Eye (tissue), 1 donor: ENCODE measurements at regions not wholly inside any gene's neighbourhood (a gene's known extent, or its start where the extent isn't known, plus 50 kb on each side); places are given as distances from the start of the nearest gene placed in this dataset.
"Not testable (repeated sequence)": the region's sequence is repeated elsewhere in the genome, so short reads cannot be mapped to it uniquely, and the experiment has no call there.

Source experiments
- DNase-seq: peaks from one replicate; pipeline ENCODE4 v3.0.0-alpha.2; 2015

DNA sequence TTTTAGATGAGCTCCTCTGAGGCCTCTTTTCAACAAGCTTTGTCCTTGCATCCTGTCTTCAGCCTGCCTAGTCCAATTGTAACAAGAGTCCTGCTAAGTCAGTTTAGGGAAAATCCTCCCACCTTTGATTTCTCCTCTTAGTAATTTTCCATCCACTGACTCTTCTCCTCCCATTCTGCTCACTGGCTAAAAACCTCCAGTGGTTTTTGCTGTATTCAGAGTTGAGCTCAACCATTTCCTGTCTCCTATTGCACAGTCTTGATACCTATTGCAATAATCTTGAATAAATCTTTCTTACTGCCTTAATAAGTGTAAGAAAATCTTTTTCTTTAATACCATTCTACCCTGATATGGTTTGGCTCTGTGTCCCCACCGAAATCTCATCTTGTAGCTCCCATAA lies 117.8 kb upstream of the ENPP6 start:
- no peak for DNase-seq

- not testable (repeated sequence) for DNase-seq
These were observed 115.8 kb upstream of the ENPP6 start for GRCh38 chr4:184333446-184333845.

GRCh38 chr4:184331268-184331995 lies 113.8 kb upstream of the ENPP6 start:
- no peak for DNase-seq

GRCh38 chr4:184330517-184331094 lies 112.9 kb upstream of the ENPP6 start:
- not testable (repeated sequence) for DNase-seq

DNA sequence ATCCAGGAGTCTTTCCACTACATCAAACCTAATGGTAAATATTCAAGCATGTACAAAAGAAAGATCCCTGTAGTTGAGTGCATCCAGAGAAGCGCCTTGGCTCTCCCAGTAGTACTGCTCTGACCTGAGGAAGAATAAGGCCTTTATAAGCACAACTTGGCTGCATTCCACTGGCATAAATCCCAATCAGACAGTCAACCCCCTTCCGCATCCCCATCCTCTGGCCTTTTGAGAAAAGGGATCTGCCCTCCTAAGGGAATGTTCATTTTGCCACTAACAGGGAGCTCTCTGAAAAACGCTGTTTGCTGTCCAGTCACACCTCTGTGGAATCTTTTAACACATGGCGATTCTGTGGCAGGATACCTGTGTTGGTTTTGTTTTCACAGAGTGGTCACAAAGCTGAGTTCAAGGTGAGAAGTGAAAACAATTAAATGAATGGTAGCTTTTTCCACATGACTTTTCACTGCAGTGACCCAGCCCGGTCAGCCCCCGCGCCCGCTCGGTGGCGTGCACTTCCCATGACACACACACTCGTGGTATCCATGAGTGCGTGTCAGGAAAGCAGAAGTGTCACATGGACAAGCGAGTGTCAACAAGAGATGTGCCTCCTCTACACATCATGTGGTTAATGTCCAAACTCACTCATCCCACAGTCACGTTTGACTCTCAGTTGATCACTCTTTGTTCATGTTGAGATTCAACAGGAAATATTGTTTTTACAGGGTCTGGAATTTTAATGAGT lies 112.2 kb upstream of the ENPP6 start:
- DNase-seq = no peak

DNA sequence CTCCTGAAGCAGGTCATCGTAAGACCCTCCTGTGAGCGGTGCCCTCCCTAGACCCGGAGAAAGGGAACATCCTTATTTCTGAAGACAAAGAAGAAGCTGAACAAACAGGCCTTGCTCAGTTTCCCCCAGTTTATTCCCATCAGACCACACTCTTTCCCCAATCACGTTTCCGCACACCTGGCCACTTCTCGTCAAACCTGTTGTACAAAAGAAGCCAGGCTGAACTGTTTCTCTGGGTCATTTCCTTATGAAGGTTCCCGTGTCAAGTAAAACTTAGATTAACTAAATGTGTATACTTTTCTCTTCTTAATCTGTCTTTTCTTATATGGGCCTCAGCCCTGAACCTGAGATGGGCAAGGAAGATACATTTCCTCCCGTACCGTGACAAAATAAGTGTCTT lies 111.6 kb upstream of the ENPP6 start:
- no peak for DNase-seq

DNA sequence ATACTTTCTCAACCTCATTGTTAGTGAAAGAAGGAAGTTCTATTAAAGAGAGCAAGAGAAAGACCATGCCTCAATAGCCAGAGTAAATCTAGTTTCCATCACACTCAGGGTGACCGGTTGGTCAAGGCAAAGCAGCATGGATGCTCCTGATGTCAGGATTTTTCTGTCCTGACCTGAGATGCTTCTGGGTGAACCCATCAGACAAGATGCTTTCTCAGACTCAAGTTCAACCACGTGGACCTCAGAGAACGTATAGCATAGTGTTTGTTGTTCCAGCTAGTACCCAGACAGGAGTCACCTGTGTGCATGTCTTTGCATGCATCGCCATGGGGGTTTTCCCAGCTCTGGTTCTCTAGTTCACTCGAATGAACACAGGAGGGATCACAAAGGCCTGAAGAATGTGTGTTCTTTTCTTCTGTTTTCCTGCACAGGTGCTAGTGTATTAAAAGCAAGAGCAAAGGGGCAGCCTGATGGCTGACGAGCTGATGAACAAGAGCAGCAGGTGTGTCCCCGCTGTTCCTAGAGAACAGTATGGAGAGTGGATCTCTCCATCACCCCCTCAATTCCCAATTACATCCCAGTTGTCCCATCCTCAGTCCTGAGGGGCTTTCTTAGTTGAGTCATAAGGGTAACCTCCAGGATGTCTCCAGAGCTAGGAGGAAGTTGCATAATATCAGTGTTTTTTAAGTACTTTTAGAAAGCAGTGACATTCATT lies 110.5 kb upstream of the ENPP6 start:
- no peak for DNase-seq

DNA sequence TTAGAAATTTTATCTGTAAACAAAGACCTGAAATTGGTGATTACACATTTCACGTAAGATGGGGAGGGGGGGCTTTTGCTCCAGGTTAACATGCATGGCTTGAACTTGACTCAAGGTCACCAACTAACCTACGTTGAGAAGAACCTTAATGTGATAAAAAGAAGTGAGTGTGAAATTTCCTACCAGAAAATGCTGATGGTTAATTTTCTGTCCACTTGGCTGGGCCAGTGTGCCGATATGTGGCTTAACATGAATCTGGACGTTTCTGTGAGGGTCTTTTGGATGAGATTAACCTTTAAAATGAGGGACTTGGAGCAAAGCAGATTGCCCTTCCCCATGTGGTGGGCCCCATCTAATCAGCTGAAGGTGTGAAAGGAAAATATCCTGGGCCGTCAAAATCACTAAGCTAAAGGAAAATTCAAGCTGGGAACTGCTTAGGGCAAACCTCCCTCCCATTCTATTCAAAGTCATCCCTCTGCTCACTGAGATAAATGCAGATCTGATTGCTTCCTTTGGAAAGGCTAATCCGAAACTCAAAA lies 107.3 kb upstream of the ENPP6 start:
- DNase-seq = no peak

GRCh38 chr4:184322328-184323025 lies 104.8 kb upstream of the ENPP6 start:
- no peak for DNase-seq

GRCh38 chr4:184320631-184321030 lies 103.0 kb upstream of the ENPP6 start:
- peak; percentile 90 for DNase-seq

DNA sequence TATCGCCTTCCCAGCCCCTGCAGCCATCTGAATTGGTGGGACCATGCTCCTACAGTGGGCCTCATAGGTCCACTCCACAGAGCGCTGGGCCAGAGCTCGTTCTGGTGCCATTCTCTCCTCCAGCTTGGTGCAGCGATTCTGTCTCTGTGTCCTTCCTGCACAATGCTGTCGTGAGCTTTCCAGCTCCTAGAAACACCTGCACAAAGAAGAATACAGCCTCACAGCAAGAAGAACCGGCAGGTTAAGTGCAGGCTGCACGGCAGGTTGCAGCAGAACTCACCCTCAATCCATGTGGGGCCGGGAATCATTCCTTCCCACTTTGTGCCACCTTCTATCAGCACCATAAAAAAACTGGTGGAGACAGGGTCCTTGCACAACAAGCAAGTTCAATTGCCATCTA lies 101.2 kb upstream of the ENPP6 start:
- DNase-seq = no peak

DNA sequence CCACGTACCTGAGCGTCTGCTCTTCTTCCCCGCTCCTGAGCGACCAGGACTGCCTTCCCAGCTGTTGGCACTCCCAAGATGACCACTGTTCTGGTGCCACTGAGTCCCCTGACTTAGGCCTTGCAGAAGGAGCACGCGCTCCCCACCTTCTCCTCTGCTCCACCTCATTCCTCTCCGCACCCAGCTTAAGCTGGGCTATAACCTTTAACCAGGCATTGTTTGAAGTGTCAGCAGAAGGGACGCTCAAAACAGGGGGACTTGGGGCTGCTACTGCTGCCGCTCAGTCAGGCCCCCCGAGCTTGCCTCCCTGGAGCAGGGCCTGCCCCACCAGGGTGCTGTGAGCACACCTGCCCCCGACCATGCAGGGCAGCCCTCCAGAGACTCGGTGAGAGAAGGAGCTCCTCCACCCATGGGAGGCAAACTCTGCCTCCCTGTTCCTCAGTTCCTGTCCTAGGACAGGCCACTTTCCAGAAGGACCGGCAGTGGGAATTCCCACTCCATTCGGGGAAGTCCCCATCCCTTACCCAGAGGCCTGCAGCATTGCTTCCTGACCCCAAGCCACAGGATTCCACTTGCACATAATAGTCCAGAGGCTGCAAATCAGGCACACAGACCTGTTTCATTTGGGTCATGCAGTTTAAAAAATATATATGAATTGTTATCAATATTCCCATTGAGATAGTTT lies 99.7 kb upstream of the ENPP6 start:
- DNase-seq = no peak

DNA sequence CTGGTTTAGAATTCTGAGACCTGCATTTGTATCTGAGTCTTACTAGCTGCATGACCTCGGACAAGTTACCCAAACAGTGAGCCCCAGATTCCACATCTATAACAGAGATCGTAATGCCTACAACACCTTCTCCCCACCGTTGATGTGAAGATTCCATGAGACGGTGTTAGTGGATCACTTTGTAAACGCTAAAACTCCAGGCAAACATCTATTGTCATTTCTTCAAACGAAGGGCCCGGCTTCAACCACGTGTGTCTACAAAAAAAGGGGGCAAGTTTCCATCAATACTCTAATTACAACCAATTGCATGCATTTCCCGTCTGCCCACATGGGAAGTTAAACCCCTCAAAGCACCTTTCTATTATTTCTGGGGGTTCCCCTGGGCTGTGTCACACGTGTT lies 99.1 kb upstream of the ENPP6 start:
- DNase-seq = no peak

DNA sequence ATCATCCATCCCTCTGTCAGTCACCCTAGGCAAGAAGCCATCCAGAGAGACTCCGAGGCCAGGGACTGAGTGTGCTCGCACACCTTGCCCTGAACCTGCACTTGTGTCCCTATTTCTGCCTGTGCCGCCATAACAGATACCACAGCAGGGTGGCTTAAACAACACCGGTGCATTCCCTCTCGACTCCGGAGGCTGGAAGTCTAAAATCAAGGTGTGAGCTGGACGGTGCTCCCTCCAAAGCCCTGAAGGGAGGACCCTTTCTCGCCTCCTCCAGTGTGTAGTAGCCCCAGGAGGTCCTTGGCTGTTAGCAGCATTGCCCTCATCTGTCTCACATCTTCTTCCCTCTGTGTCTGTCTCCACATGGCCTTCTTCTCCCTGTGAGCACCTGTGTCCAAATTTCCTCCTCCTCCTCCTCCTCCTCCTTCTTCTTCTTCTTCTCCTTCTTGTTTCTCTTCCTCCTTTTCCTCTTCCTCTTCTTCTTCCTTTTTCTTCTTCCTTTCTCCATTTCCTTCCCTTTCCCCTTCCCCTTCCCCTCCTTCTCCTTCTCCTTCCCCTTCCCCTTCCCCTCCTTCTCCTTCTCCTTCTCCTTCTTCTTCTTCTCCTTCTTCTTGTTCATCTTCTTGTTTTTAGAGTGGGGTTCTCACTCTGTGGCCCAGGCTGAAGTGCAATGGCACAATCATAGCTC lies 98.1 kb upstream of the ENPP6 start:
- no peak for DNase-seq

- no peak for DNase-seq
These were observed 96.3 kb upstream of the ENPP6 start for GRCh38 chr4:184313702-184314659.

GRCh38 chr4:184313058-184313581 lies 95.4 kb upstream of the ENPP6 start:
- DNase-seq = no peak

- DNase-seq = no peak
These were observed 94.5 kb upstream of the ENPP6 start for GRCh38 chr4:184312126-184312525.

DNA sequence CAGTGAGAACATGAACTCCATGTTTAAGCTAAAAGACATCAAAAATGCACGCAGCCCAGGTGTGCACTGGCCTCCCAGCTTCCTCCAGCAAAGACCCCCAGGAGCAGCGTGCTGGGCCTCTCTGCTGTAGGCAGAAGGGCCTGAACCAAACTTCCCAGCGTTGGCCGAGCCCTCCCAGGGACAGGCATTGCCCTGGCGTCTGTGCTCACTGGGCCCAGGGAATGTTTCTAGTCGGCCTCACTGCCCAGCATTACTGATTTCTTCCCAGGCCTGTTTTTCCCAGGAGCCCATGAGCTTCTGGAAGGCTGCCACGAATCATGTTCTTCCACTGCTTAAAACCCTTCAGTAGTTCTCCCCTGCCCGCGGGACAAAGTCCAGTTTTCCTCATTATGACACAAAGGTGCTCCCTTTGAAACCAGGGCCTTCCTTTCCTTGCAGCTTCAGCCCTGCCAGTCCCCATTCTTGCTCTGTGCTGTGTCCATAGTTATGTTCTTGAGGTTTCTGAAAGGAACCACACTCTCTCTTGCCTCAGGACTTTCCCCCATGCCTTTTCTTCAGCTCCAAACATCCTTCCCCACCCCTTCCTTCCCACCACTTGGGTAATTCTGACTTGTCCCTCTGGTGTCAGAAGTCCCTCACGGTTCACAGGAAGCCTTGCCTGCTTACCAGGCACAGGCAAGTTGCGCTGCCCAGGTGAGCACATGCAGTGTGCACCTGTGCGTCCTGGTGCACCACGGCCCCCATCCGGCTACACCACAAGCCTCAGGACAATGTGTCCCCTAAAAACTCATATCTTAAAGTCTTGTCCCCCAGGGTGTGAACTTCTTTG lies 93.4 kb upstream of the ENPP6 start:
- DNase-seq = no peak

DNA sequence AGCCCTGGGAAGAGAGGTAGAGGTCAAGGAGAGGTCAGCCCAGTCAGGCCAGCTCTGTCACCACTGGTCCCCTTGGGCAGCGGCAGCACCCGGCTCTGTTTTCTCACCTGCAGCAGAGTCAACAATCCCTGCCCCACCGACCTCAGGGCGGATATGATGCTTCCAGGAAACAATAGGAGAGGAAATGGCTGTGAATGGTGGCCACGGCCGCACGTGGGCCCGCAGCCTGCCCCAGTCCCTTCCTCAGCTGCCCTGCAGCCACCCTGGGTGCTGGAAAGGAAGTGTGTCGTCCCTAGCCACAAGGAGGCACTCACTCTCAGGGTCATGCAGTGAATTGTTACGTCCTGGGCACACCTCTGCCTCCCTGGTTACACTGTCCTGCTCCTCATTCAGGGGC lies 92.5 kb upstream of the ENPP6 start:
- no peak for DNase-seq
